ENCODE measurements at regions not wholly inside any gene's neighbourhood (a gene's known extent, or its start where the extent isn't known, plus 50 kb on each side); places are given as distances from the start of the nearest gene placed in this dataset.

- Histone ChIP-seq H3K36me3 (ENCODE audit: control insufficient read depth in 2 of 4, insufficient read depth in 4 of 4, low read length in 3 of 4) (no peaks in the 10 kb centered on the region), H2BK5ac (ENCODE audit: low read depth, low read length) (no peak overlapping the region), H4K5ac (ENCODE audit: insufficient read length, low read depth, low read length) (no peak overlapping the region), H3K79me1 (ENCODE audit: low read depth, low read length) (no peaks in the 10 kb centered on the region), H3K4ac (replicated peaks; ENCODE audit: insufficient read length, low read depth, low read length) (no peak overlapping the region), H3K14ac (ENCODE audit: insufficient read length) (no peak overlapping the region), H3K23ac (ENCODE audit: insufficient read length) (no peak overlapping the region), H3K27me3 (replicated peaks in 1 of 4; ENCODE audit: control insufficient read depth in 3 of 4, extremely low read depth in 1 of 4, insufficient read depth in 3 of 4, low read length in 3 of 4) (no peaks in the 10 kb centered on the region), H3K56ac (replicated peaks; ENCODE audit: insufficient read length, low read depth, low read length) (no peak overlapping the region), H2BK20ac (ENCODE audit: low read length) (no peak overlapping the region), H3K18ac (ENCODE audit: extremely low read depth, low read length) (no peak overlapping the region), H2AFZ (ENCODE audit: low read length) (no peak overlapping the region), H3K4me1 (replicated peaks in 1 of 4; ENCODE audit: control insufficient read depth in 3 of 4, insufficient read depth in 4 of 4, low read length in 3 of 4) (peaks cover 0 to 3% (median 0%) of the 10 kb centered on the region in 4 experiments; a peak in 1 of 7 replicates), H3K9ac (replicated peaks in 1 of 4; ENCODE audit: extremely low read depth in 1 of 4, low read depth in 3 of 4, low read length in 3 of 4) (no peak overlapping the region), H3K9me3 (ENCODE audit: insufficient read depth in 2 of 2, low read depth in 1 of 2, low read length in 1 of 2) (peaks cover 0 to 4% of the 10 kb centered on the region in 2 experiments; a peak in 1 of 4 replicates), H2AK5ac (ENCODE audit: low read depth, low read length) (no peak overlapping the region), H4K8ac (ENCODE audit: extremely low read depth, insufficient read depth, low read length) (no peak overlapping the region), H2BK15ac (ENCODE audit: low read length) (no peak overlapping the region), H2BK120ac (replicated peaks; ENCODE audit: low read depth, low read length) (no peak overlapping the region), H3K4me2 (ENCODE audit: insufficient read depth in 1 of 2, low read depth in 2 of 2, low read length in 2 of 2) (no peak overlapping the region), H3K27ac (ENCODE audit: low read depth, low read length) (no peak overlapping the region), H4K20me1 (replicated peaks in 1 of 2; ENCODE audit: control insufficient read depth in 1 of 2, insufficient read depth in 2 of 2, low read length in 2 of 2) (no peaks in the 10 kb centered on the region), H4K91ac (replicated peaks; ENCODE audit: insufficient read length, low read length) (no peak overlapping the region), H2BK12ac (ENCODE audit: low read depth, low read length) (no peak overlapping the region), H3K23me2 (ENCODE audit: low read depth, low read length) (no peaks in the 10 kb centered on the region), H3K79me2 (ENCODE audit: control insufficient read depth in 1 of 2, insufficient read depth in 2 of 2, low read length in 2 of 2) (no peaks in the 10 kb centered on the region), H3K4me3 (ENCODE audit: extremely low read depth in 1 of 4, insufficient read depth in 2 of 4, low read depth in 3 of 4, low read length in 4 of 4) (no peak overlapping the region)
- 87% methylated on average over 2 of the region's 2 CpGs; no CpG with 5 or more reads in 1 of the 2 experiments for WGBS, 2 experiments (ENCODE audit: extremely low coverage in 1 of 2, insufficient coverage in 1 of 2, insufficient read length in 1 of 2, insufficient replicate concordance in 2 of 2, low coverage in 1 of 2, low lambda C conversion rate in 2 of 2, missing lambda C conversion rate in 1 of 2)
- DNase-seq (ENCODE audit: low read depth in 1 of 2, low spot score in 2 of 2), result no peak
- ChIA-PET POLR2A (ENCODE audit: partially characterized antibody) (no interaction called here), CTCF (ENCODE audit: partially characterized antibody) (interaction anchor here (0.9 kb wide), 1 partner anchor 10 kb away, joined by 3 read pairs; no protein-coding TSS in a partner anchor)
- no peak for FAIRE-seq
- TF ChIP-seq CREB1 (IDR thresholded peaks at IDR 0.05), result no peak
- TF ChIP-seq NANOG (IDR thresholded peaks at IDR 0.05; ENCODE audit: insufficient read depth, low read depth, low read length, poor library complexity, severe bottlenecking), result no peak
- TF ChIP-seq CTBP2 (IDR thresholded peaks at IDR 0.05; ENCODE audit: borderline replicate concordance, insufficient read depth, insufficient read length, low read length), result no peak
- TF ChIP-seq EP300 (IDR thresholded peaks at IDR 0.05; ENCODE audit: borderline replicate concordance in 1 of 2, low read depth in 2 of 2, low read length in 2 of 2), result no peak
Measured at GRCh38 chr20:12171923-12172524, 254.3 kb downstream of the BTBD3 start.

Measured in H1 (cell line).